Fibroblast of lung (primary cell): ENCODE measurements at regions not wholly inside any gene's neighbourhood (a gene's known extent, or its start where the extent isn't known, plus 50 kb on each side); places are given as distances from the start of the nearest gene placed in this dataset.

ENCODE experiments used
- EZH2 ChIP-seq: IDR thresholded peaks from 2 replicates; pipeline ENCODE4 v1.5.1; 2012; ENCODE audit warnings: low read length, control low read depth, mild to moderate bottlenecking; ENCODE audit errors: missing control alignments
- TF ChIP-seq, protein P1 (sequence below), 2 donors: IDR thresholded peaks in 1 of 2; conservative IDR thresholded peaks in 1 of 2; 1 replicate in 1 of 2; 2 replicates in 1 of 2; pipeline ENCODE4 v1.5.1; 2011 to 2012; ENCODE audit warnings: low read length in 2 of 2, control low read depth in 1 of 2, inconsistent platforms in 1 of 2, low read depth in 1 of 2, mild to moderate bottlenecking in 1 of 2

DNA sequence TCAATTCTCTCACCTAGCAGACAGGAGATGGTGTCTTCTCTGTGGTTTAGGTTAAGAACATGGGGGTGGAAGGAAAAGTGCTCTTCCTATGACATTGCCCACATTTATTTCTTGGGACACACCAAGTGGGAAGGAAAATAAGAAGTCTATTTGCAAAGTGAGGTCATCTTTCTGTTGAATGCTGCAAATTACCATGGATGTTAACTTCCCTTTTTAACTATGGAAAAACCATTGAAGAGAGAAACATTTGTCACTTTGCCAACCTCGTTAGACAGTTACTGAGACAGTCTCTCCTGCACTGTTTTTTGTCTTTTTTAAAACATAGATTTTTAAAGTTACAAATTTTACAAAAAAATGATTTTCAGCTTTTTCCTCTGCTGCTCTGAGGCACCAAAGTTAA lies 72.8 kb upstream of the BEND4 start:
- TF ChIP-seq EZH2: no peak
- TF ChIP-seq, protein P1, sequence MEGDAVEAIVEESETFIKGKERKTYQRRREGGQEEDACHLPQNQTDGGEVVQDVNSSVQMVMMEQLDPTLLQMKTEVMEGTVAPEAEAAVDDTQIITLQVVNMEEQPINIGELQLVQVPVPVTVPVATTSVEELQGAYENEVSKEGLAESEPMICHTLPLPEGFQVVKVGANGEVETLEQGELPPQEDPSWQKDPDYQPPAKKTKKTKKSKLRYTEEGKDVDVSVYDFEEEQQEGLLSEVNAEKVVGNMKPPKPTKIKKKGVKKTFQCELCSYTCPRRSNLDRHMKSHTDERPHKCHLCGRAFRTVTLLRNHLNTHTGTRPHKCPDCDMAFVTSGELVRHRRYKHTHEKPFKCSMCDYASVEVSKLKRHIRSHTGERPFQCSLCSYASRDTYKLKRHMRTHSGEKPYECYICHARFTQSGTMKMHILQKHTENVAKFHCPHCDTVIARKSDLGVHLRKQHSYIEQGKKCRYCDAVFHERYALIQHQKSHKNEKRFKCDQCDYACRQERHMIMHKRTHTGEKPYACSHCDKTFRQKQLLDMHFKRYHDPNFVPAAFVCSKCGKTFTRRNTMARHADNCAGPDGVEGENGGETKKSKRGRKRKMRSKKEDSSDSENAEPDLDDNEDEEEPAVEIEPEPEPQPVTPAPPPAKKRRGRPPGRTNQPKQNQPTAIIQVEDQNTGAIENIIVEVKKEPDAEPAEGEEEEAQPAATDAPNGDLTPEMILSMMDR (conservative IDR thresholded peaks at IDR 0.05 in 1 of 2, IDR thresholded peaks at IDR 0.05 in 1 of 2; ENCODE audit: low read depth in 1 of 2, low read length in 2 of 2): no peak
